Breast epithelium (tissue), 4 donors: ENCODE measurements at regions not wholly inside any gene's neighbourhood (a gene's known extent, or its start where the extent isn't known, plus 50 kb on each side); places are given as distances from the start of the nearest gene placed in this dataset.

ENCODE experiments used
- DNase-seq, 2 donors: peaks; one replicate each; pipeline ENCODE4 v3.0.0-alpha.2; 2019; ENCODE audit warnings: low spot score in 2 of 2
- H3K27ac ChIP-seq, 2 donors: fragments of 200-600 bp; sonication (generic) in 1 of 2; one replicate each; pipeline ENCODE4 v1.5.1; 2016 to 2019; ENCODE audit warnings: mild to moderate bottlenecking in 1 of 2
- H3K27me3 ChIP-seq, 2 donors: fragments of 200-600 bp; sonication (generic) in 1 of 2; one replicate each; pipeline versions ENCODE4 v1.5.1 to v1.6.0; 2017 to 2019; ENCODE audit warnings: control low read depth in 1 of 2, mild to moderate bottlenecking in 1 of 2
- H3K36me3 ChIP-seq: fragments of 200-600 bp; one replicate; pipeline ENCODE4 v1.5.1; 2019
- H3K4me1 ChIP-seq, 2 donors: fragments of 200-600 bp; sonication (generic); one replicate each; pipeline ENCODE4 v1.5.1; 2016 to 2019; ENCODE audit warnings: control low read depth in 1 of 2
- H3K4me3 ChIP-seq, 3 donors: fragments of 200-600 bp; sonication (generic); 1 replicate in 2 of 3; 2 replicates in 1 of 3; pipeline ENCODE4 v1.5.1; 2016 to 2019; ENCODE audit warnings: mild to moderate bottlenecking in 3 of 3, moderate library complexity in 2 of 3
- H3K9me3 ChIP-seq, 2 donors: fragments of 200-600 bp; sonication (generic) in 1 of 2; one replicate each; pipeline ENCODE4 v1.5.1; 2016 to 2019; ENCODE audit warnings: control low read depth in 1 of 2
- POLR2A ChIP-seq: fragments of 450-650 bp; IDR thresholded peaks from one replicate; pipeline ENCODE4 v1.6.1; 2016; ENCODE audit warnings: antibody characterized with exemption, mild to moderate bottlenecking, moderate library complexity
- POLR2AphosphoS5 ChIP-seq, 3 donors: sonication (generic); formaldehyde crosslinking; IDR thresholded peaks; one replicate each; pipeline ENCODE4 v1.6.1; 2017; ENCODE audit warnings: antibody characterized with exemption in 3 of 3
- intact Hi-C: fragments of 100-400 bp; cut with DNase I; formaldehyde crosslinking; loops from one replicate; pipeline ENCODE4 v1.15.1; 2023; ENCODE audit warnings: low total_unique reads
- TF ChIP-seq, protein P1 (sequence below), 3 donors: fragments of 450-650 bp; IDR thresholded peaks; one replicate each; pipeline ENCODE4 v1.5.1; 2016 to 2017; ENCODE audit warnings: antibody characterized with exemption in 3 of 3, mild to moderate bottlenecking in 3 of 3, moderate library complexity in 3 of 3

DNA sequence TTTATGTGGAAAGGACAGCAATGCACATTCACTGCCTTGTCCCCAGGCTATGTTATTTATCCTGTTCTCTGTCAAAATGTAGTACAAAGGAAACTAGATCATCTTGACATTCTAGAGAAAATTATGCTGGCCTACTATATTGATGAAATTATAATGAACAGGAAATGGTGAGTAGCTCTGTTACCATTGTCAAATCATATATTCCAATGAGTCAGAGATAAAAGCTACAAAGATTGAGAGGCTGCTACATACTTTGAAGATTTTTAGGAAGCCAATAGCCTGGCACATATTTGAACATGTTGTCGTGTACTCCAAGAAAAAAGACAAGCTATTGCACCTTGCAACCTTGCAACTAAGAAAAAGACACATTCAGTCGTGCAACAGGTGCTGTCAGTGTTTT is 52.7 kb upstream of the TET2 start:
- TF ChIP-seq, protein P1, sequence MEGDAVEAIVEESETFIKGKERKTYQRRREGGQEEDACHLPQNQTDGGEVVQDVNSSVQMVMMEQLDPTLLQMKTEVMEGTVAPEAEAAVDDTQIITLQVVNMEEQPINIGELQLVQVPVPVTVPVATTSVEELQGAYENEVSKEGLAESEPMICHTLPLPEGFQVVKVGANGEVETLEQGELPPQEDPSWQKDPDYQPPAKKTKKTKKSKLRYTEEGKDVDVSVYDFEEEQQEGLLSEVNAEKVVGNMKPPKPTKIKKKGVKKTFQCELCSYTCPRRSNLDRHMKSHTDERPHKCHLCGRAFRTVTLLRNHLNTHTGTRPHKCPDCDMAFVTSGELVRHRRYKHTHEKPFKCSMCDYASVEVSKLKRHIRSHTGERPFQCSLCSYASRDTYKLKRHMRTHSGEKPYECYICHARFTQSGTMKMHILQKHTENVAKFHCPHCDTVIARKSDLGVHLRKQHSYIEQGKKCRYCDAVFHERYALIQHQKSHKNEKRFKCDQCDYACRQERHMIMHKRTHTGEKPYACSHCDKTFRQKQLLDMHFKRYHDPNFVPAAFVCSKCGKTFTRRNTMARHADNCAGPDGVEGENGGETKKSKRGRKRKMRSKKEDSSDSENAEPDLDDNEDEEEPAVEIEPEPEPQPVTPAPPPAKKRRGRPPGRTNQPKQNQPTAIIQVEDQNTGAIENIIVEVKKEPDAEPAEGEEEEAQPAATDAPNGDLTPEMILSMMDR (IDR thresholded peaks at IDR 0.05): no peak
- TF ChIP-seq POLR2A (no peak), POLR2AphosphoS5 (IDR thresholded peaks at IDR 0.05) (no peak)
- intact Hi-C loops: no loop called here
- no peaks in the 10 kb centered on the region for H3K4me1 ChIP-seq
- H3K9me3 ChIP-seq: no peaks in the 10 kb centered on the region
- no peak overlapping the region for H3K4me3 ChIP-seq
- H3K36me3 ChIP-seq: no peaks in the 10 kb centered on the region
- no peak overlapping the region for H3K27ac ChIP-seq
- H3K27me3 ChIP-seq: no peaks in the 10 kb centered on the region
- DNase-seq: no peak
